IMR-90 (cell line): ENCODE measurements at regions not wholly inside any gene's neighbourhood (a gene's known extent, or its start where the extent isn't known, plus 50 kb on each side); places are given as distances from the start of the nearest gene placed in this dataset.

ENCODE experiments used
- ATAC-seq: fragments of 200-7000 bp; cut with Tn5 transposase; 2 replicates; pipeline ENCODE4 v1.9.1; 2020; ENCODE audit warnings: low read depth, mild to moderate bottlenecking, moderate library complexity
- BruUV-seq: library from RNA; stranded (reverse); fragments of 400-500 nt; replicated peaks from 2 replicates; lab custom pipeline; 2021; lab: Mats Ljungman, UMichigan
- CTCF ChIA-PET: fragments of 300-600 bp; formaldehyde crosslinking; extraction: SDS; loops from one replicate; lab custom pipeline; 2021; ENCODE audit warnings: antibody characterized with exemption; lab: Yijun Ruan, JAX
- POLR2A ChIA-PET: fragments of 300-600 bp; sonication (Branson Sonifier 250); formaldehyde crosslinking; loops from one replicate; lab custom pipeline; 2022; ENCODE audit warnings: antibody characterized with exemption; ENCODE audit not compliant: unreplicated experiment; lab: Charles Lee
- DNase-seq: peaks from one replicate; pipeline ENCODE4 v3.0.0; 2013
- H2AFZ ChIP-seq: replicated peaks from 2 replicates; pipeline ENCODE3; 2013; ENCODE audit warnings: low read length, mild to moderate bottlenecking; ENCODE audit not compliant: poor library complexity
- H2AK5ac ChIP-seq: 2 replicates; pipeline ENCODE4 v1.6.1; 2013; ENCODE audit warnings: low read depth, low read length, inconsistent platforms
- H2AK9ac ChIP-seq: replicated peaks from 2 replicates; pipeline ENCODE3; 2013; ENCODE audit warnings: mild to moderate bottlenecking, low read depth, low read length, moderate library complexity; ENCODE audit not compliant: poor library complexity
- H2BK120ac ChIP-seq: 2 replicates; pipeline ENCODE4 v1.6.1; 2013; ENCODE audit warnings: low read depth, low read length, inconsistent platforms
- H2BK15ac ChIP-seq: 3 replicates; pipeline ENCODE4 v1.6.1; 2013; ENCODE audit warnings: low read depth, low read length, inconsistent platforms
- H2BK20ac ChIP-seq: 2 replicates; pipeline ENCODE4 v1.6.1; 2013; ENCODE audit warnings: low read depth, mild to moderate bottlenecking, inconsistent platforms, low read length, moderate library complexity
- H2BK5ac ChIP-seq: 2 replicates; pipeline ENCODE4 v1.6.1; 2013; ENCODE audit warnings: mild to moderate bottlenecking, low read depth, low read length, inconsistent platforms; ENCODE audit not compliant: poor library complexity, severe bottlenecking
- H3K14ac ChIP-seq: replicated peaks from 2 replicates; pipeline ENCODE4 v1.6.1; 2013; ENCODE audit warnings: low read depth, low read length, inconsistent platforms
- H3K18ac ChIP-seq: 2 replicates; pipeline ENCODE4 v1.6.1; 2013; ENCODE audit warnings: low read depth, low read length, control low read depth
- H3K23ac ChIP-seq: 2 replicates; pipeline ENCODE4 v1.6.1; 2013; ENCODE audit warnings: low read depth, low read length, inconsistent platforms
- H3K27ac ChIP-seq: 2 replicates; pipeline ENCODE4 v1.5.1; 2013; ENCODE audit warnings: mild to moderate bottlenecking, control low read depth, low read length; ENCODE audit not compliant: insufficient read depth
- H3K27me3 ChIP-seq: 2 replicates; pipeline ENCODE4 v1.6.1; 2013; ENCODE audit warnings: low read length; ENCODE audit not compliant: control insufficient read depth, insufficient read depth
- H3K36me3 ChIP-seq: 2 replicates; pipeline ENCODE4 v1.6.1; 2013; ENCODE audit warnings: low read length, mixed read lengths; ENCODE audit not compliant: control insufficient read depth, insufficient read depth
- H3K4ac ChIP-seq: 2 replicates; pipeline ENCODE4 v1.6.1; 2013; ENCODE audit warnings: low read depth, low read length, inconsistent platforms
- H3K4me1 ChIP-seq: 2 replicates; pipeline ENCODE4 v1.6.1; 2013; ENCODE audit warnings: low read length, mixed read lengths; ENCODE audit not compliant: control insufficient read depth, insufficient read depth
- H3K4me2 ChIP-seq: 2 replicates; pipeline ENCODE4 v1.6.1; 2013; ENCODE audit warnings: low read depth, mild to moderate bottlenecking, control low read depth, low read length, moderate library complexity
- H3K4me3 ChIP-seq: 2 replicates; pipeline ENCODE4 v1.5.1; 2013; ENCODE audit warnings: low read depth, mild to moderate bottlenecking, control low read depth, low read length, moderate library complexity; ENCODE audit not compliant: insufficient read depth
- H3K56ac ChIP-seq: 2 replicates; pipeline ENCODE4 v1.6.1; 2013; ENCODE audit warnings: low read length, inconsistent platforms; ENCODE audit not compliant: insufficient read depth; ENCODE audit errors: extremely low read depth
- H3K79me1 ChIP-seq, 2 experiments: 2 replicates each; pipeline ENCODE4 v1.6.1; 2013; ENCODE audit warnings: low read length in 2 of 2, inconsistent platforms in 1 of 2, low read depth in 1 of 2
- H3K9ac ChIP-seq: 2 replicates; pipeline ENCODE4 v1.6.1; 2013; ENCODE audit warnings: low read depth, low read length, control low read depth
- H3K9me1 ChIP-seq: 2 replicates; pipeline ENCODE4 v1.6.1; 2013; ENCODE audit warnings: low read length, inconsistent platforms; ENCODE audit not compliant: insufficient read depth
- H3K9me3 ChIP-seq: 2 replicates; pipeline ENCODE4 v1.6.1; 2013; ENCODE audit warnings: low read length; ENCODE audit not compliant: control insufficient read depth, insufficient read depth
- H4K20me1 ChIP-seq: 2 replicates; pipeline ENCODE4 v1.6.1; 2013; ENCODE audit warnings: low read length, inconsistent platforms; ENCODE audit not compliant: insufficient read depth
- H4K5ac ChIP-seq: 2 replicates; pipeline ENCODE4 v1.6.1; 2013; ENCODE audit warnings: mild to moderate bottlenecking, low read depth, low read length, control low read depth
- H4K8ac ChIP-seq, 2 experiments: 2 replicates each; pipeline ENCODE4 v1.6.1; 2013; ENCODE audit warnings: low read depth in 2 of 2, low read length in 2 of 2, control low read depth in 1 of 2, inconsistent platforms in 1 of 2
- H4K91ac ChIP-seq: 2 replicates; pipeline ENCODE4 v1.6.1; 2013; ENCODE audit warnings: low read depth, low read length, inconsistent platforms; ENCODE audit not compliant: insufficient read depth
- BHLHE40 ChIP-seq: fragments of 150-350 bp; IDR thresholded peaks from 2 replicates; pipeline ENCODE4 v1.6.1; 2016; ENCODE audit warnings: mild to moderate bottlenecking, low read depth, low read length
- CEBPB ChIP-seq: IDR thresholded peaks from 2 replicates; pipeline ENCODE4 v1.6.1; 2012; ENCODE audit warnings: low read depth, low read length, improper control_type of control experiment
- CHD1 ChIP-seq: IDR thresholded peaks from 2 replicates; pipeline ENCODE4 v1.6.1; 2012; ENCODE audit warnings: low read depth, low read length, improper control_type of control experiment
- NFE2L2 ChIP-seq: fragments of 150-350 bp; IDR thresholded peaks from 2 replicates; pipeline ENCODE4 v1.6.1; 2016; ENCODE audit warnings: low read depth, mild to moderate bottlenecking, low read length
- RAD21 ChIP-seq: IDR thresholded peaks from 2 replicates; pipeline ENCODE4 v1.6.1; 2012; ENCODE audit warnings: low read length, improper control_type of control experiment
- RCOR1 ChIP-seq: IDR thresholded peaks from 2 replicates; pipeline ENCODE4 v1.6.1; 2012; ENCODE audit warnings: mild to moderate bottlenecking, low read length, improper control_type of control experiment; ENCODE audit not compliant: insufficient replicate concordance
- WGBS, 2 experiments: methylation state at CpG; one replicate each; pipeline versions ENCODE4 v1.1.5 to v1.1.7; 2013; ENCODE audit warnings: missing lambda C conversion rate in 2 of 2; ENCODE audit not compliant: insufficient read length in 1 of 2; ENCODE audit errors: extremely low coverage in 2 of 2; 5-methylcytosine and 5-hydroxymethylcytosine counted together
- dilution Hi-C: fragments of 300-500 bp; cut with HindIII; formaldehyde crosslinking; loops from one replicate; pipeline ENCODE4 v1.14.3; 2018; ENCODE audit warnings: low sequenced_read_pairs; ENCODE audit not compliant: unreplicated experiment
- in situ Hi-C: fragments of 300-500 bp; cut with MboI; formaldehyde crosslinking; loops from 3 replicates; pipeline ENCODE4 v1.14.3; 2019; ENCODE audit warnings: low sequenced_read_pairs, inconsistent platforms, mixed read lengths
- intact Hi-C: fragments of 100-400 bp; cut with micrococcal nuclease; formaldehyde crosslinking; loops from 2 replicates; pipeline ENCODE4 v1.10.0; 2022
- TF ChIP-seq, protein P1 (sequence below): conservative IDR thresholded peaks from 2 replicates; pipeline ENCODE4 v1.5.1; 2012; ENCODE audit warnings: mild to moderate bottlenecking, low read depth, low read length, improper control_type of control experiment

- DNase-seq (no peak), ATAC-seq (no peak)
- no peak overlapping the region for H2AFZ ChIP-seq
- H3K23ac ChIP-seq: no peak overlapping the region
- no peak overlapping the region for H3K56ac ChIP-seq
- no peak overlapping the region for H2AK5ac ChIP-seq
- H3K4me2 ChIP-seq: no peak overlapping the region
- H2AK9ac ChIP-seq: no peak overlapping the region
- WGBS, 2 experiments: no CpG with 5 or more reads among the region's 2 CpGs
- H3K79me1 ChIP-seq: no peaks in the 10 kb centered on the region; a peak in 1 of 4 replicates
- no peak overlapping the region for H2BK20ac ChIP-seq
- POLR2A ChIA-PET: no interaction called here
- H3K27me3 ChIP-seq: no peaks in the 10 kb centered on the region
- H4K8ac ChIP-seq: no peak overlapping the region
- H3K36me3 ChIP-seq: no peaks in the 10 kb centered on the region
- intact Hi-C loops: no loop called here
- H3K4me3 ChIP-seq: no peak overlapping the region
- TF ChIP-seq BHLHE40 (no peak), CHD1 (no peak), RAD21 (no peak), NFE2L2 (no peak), CEBPB (no peak), RCOR1 (no peak)
- TF ChIP-seq, protein P1, sequence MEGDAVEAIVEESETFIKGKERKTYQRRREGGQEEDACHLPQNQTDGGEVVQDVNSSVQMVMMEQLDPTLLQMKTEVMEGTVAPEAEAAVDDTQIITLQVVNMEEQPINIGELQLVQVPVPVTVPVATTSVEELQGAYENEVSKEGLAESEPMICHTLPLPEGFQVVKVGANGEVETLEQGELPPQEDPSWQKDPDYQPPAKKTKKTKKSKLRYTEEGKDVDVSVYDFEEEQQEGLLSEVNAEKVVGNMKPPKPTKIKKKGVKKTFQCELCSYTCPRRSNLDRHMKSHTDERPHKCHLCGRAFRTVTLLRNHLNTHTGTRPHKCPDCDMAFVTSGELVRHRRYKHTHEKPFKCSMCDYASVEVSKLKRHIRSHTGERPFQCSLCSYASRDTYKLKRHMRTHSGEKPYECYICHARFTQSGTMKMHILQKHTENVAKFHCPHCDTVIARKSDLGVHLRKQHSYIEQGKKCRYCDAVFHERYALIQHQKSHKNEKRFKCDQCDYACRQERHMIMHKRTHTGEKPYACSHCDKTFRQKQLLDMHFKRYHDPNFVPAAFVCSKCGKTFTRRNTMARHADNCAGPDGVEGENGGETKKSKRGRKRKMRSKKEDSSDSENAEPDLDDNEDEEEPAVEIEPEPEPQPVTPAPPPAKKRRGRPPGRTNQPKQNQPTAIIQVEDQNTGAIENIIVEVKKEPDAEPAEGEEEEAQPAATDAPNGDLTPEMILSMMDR: no peak
- H3K9me1 ChIP-seq: no peaks in the 10 kb centered on the region
- H3K14ac ChIP-seq: no peak overlapping the region
- H4K91ac ChIP-seq: no peak overlapping the region
- H3K9ac ChIP-seq: no peak overlapping the region
- no peak overlapping the region for H3K18ac ChIP-seq
- in situ Hi-C loops: no loop called here
- H3K4ac ChIP-seq: no peak overlapping the region
- no peak overlapping the region for H4K5ac ChIP-seq
- H2BK15ac ChIP-seq: no peak overlapping the region
- H3K4me1 ChIP-seq: no peaks in the 10 kb centered on the region
- no peaks in the 10 kb centered on the region for H4K20me1 ChIP-seq
- H3K9me3 ChIP-seq: peaks cover 5% of the 10 kb centered on the region; the same call in 1 of the 2 replicates
- dilution Hi-C loops: no loop called here
- no peak overlapping the region for H3K27ac ChIP-seq
- BruUV-seq: no TSS peak
- no peak overlapping the region for H2BK120ac ChIP-seq
- CTCF ChIA-PET: no interaction called here
- H2BK5ac ChIP-seq: no peak overlapping the region
Observed at GRCh38 chr6:74902846-74903245, 303.0 kb downstream of the COL12A1 start.
